ENCODE measurements at regions not wholly inside any gene's neighbourhood (a gene's known extent, or its start where the extent isn't known, plus 50 kb on each side); places are given as distances from the start of the nearest gene placed in this dataset.

DNA sequence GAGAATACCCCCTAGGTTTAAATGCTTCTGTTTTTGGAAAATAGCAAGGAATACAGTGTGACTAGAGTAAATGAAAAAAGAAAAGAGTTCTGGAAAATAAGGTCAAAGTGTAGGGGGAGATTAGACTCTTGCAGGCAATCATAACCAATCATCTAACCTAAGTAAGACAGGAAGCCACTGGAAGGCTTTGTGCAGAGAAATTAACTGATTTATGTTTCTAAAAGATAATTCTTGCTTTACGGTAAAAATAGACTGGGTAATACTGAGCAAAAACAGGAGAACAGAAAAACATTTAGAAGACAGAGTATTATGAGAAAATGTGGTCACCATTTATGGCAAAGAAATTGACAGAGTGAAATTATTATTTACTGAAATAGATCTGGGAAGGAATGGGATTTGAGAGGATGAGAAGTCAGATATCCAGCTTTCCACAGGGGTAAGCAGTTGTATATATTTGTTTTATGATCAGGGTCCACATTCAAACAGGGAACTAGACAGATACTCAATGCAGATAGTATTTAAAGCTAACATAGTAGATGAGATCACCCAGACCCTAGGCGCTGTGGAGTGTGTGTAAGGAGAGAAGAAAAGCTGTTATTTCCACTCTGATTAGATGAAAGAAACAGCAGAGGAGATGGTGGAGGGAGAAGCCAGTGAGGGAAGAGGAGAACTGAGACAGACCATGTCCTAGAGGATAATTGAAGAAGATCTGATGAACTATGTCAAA, 1225.3 kb downstream of the CDH11 start:
- Histone ChIP-seq H2BK5ac (ENCODE audit: insufficient read length, low read length) (no peak overlapping the region), H2AK5ac (ENCODE audit: insufficient read length, low read length) (no peak overlapping the region), H2BK120ac (ENCODE audit: low read depth, low read length, poor library complexity, severe bottlenecking) (no peak overlapping the region), H3K9me3 (ENCODE audit: control insufficient read depth, low read depth, low read length) (no peaks in the 10 kb centered on the region), H3K4me2 (ENCODE audit: insufficient read depth, insufficient read length, low read length) (no peak overlapping the region), H2BK20ac (ENCODE audit: low read depth, low read length, poor library complexity, severe bottlenecking) (no peak overlapping the region), H3K79me2 (ENCODE audit: insufficient read depth, low read length) (no peaks in the 10 kb centered on the region), H3K27ac (ENCODE audit: insufficient read length, low read depth, low read length) (no peak overlapping the region), H3K18ac (ENCODE audit: insufficient read length, low read depth, low read length) (no peak overlapping the region), H3K27me3 (ENCODE audit: insufficient read depth, low read length) (no peaks in the 10 kb centered on the region), H3T11ph (ENCODE audit: low read length) (no peak overlapping the region), H3K23me2 (ENCODE audit: insufficient read length, low read depth, low read length, poor library complexity, severe bottlenecking) (no peaks in the 10 kb centered on the region), H3K14ac (ENCODE audit: insufficient read depth, low read length) (no peak overlapping the region), H2BK12ac (ENCODE audit: insufficient read length, low read depth, low read length) (no peak overlapping the region), H2BK15ac (ENCODE audit: low read depth, low read length) (no peak overlapping the region), H3K56ac (ENCODE audit: insufficient read length, low read depth, low read length) (no peak overlapping the region), H3K4ac (ENCODE audit: low read depth, low read length) (no peak overlapping the region), H3K4me1 (ENCODE audit: insufficient read depth, low read length) (no peaks in the 10 kb centered on the region), H3K79me1 (ENCODE audit: insufficient read depth, low read depth, low read length, poor library complexity, severe bottlenecking) (no peaks in the 10 kb centered on the region), H4K91ac (ENCODE audit: insufficient read length, low read depth, low read length) (no peak overlapping the region), H4K20me1 (ENCODE audit: control insufficient read depth, insufficient read depth, insufficient read length) (no peaks in the 10 kb centered on the region), H3K9ac (ENCODE audit: extremely low read depth, insufficient read length, low read length) (no peak overlapping the region), H4K8ac (replicated peaks; ENCODE audit: insufficient read length, low read depth, low read length) (no peak overlapping the region), H4K5ac (ENCODE audit: insufficient read length, low read depth, low read length) (no peak overlapping the region), H3K23ac (ENCODE audit: insufficient read length, low read depth, low read length) (no peak overlapping the region), H2AFZ (ENCODE audit: low read length) (no peak overlapping the region)
- DNase-seq, result no peak
- no CpG with 5 or more reads among the region's 2 CpGs for WGBS (ENCODE audit: extremely low coverage, insufficient read length, low lambda C conversion rate)
- no peak overlapping the region for H3K27ac Mint-ChIP-seq
- H3K9me3 Mint-ChIP-seq, result no peaks in the 10 kb centered on the region
- H3K4me1 Mint-ChIP-seq, result no peaks in the 10 kb centered on the region
- TF ChIP-seq, protein P1, sequence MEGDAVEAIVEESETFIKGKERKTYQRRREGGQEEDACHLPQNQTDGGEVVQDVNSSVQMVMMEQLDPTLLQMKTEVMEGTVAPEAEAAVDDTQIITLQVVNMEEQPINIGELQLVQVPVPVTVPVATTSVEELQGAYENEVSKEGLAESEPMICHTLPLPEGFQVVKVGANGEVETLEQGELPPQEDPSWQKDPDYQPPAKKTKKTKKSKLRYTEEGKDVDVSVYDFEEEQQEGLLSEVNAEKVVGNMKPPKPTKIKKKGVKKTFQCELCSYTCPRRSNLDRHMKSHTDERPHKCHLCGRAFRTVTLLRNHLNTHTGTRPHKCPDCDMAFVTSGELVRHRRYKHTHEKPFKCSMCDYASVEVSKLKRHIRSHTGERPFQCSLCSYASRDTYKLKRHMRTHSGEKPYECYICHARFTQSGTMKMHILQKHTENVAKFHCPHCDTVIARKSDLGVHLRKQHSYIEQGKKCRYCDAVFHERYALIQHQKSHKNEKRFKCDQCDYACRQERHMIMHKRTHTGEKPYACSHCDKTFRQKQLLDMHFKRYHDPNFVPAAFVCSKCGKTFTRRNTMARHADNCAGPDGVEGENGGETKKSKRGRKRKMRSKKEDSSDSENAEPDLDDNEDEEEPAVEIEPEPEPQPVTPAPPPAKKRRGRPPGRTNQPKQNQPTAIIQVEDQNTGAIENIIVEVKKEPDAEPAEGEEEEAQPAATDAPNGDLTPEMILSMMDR (conservative IDR thresholded peaks at IDR 0.05), result no peak
- H3K4me3 Mint-ChIP-seq, result no peak overlapping the region
- no peaks in the 10 kb centered on the region for H3K36me3 Mint-ChIP-seq (ENCODE audit: insufficient read depth in 1 of 3, low read depth in 3 of 3)
- H3K27me3 Mint-ChIP-seq (ENCODE audit: low read depth), result no peaks in the 10 kb centered on the region

Measured in H9 (cell line).